ENCODE measurements at regions not wholly inside any gene's neighbourhood (a gene's known extent, or its start where the extent isn't known, plus 50 kb on each side); places are given as distances from the start of the nearest gene placed in this dataset.

GRCh38 chr5:159705948-159706347 lies 210.3 kb upstream of the ADRA1B start:
- no peak for DNase-seq
- ATAC-seq, result no peak
- H3K4me3 ChIP-seq, result no peak overlapping the region
- WGBS, 2 donors, result 94% methylated on average over 3 of the region's 3 CpGs
- TF ChIP-seq, protein P1, sequence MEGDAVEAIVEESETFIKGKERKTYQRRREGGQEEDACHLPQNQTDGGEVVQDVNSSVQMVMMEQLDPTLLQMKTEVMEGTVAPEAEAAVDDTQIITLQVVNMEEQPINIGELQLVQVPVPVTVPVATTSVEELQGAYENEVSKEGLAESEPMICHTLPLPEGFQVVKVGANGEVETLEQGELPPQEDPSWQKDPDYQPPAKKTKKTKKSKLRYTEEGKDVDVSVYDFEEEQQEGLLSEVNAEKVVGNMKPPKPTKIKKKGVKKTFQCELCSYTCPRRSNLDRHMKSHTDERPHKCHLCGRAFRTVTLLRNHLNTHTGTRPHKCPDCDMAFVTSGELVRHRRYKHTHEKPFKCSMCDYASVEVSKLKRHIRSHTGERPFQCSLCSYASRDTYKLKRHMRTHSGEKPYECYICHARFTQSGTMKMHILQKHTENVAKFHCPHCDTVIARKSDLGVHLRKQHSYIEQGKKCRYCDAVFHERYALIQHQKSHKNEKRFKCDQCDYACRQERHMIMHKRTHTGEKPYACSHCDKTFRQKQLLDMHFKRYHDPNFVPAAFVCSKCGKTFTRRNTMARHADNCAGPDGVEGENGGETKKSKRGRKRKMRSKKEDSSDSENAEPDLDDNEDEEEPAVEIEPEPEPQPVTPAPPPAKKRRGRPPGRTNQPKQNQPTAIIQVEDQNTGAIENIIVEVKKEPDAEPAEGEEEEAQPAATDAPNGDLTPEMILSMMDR (IDR thresholded peaks at IDR 0.05), result no peak
- no peaks in the 10 kb centered on the region for H3K4me1 ChIP-seq
- intact Hi-C loops (cut with DNase I), result no loop called here
- peaks cover 0 to 21% (median 0%) of the 10 kb centered on the region in 11 donors for H3K9me3 ChIP-seq
- no peaks in the 10 kb centered on the region for H3K27me3 ChIP-seq
- H3K36me3 ChIP-seq, result no peaks in the 10 kb centered on the region
- no peak overlapping the region for H3K27ac ChIP-seq

GRCh38 chr5:159708090-159708489 lies 208.2 kb upstream of the ADRA1B start:
- no peak for DNase-seq
- Histone ChIP-seq H3K27ac (no peak overlapping the region), H3K9me3 (peaks cover 0 to 21% (median 0%) of the 10 kb centered on the region in 11 donors), H3K27me3 (peaks cover 0 to 3% (median 0%) of the 10 kb centered on the region in 7 donors), H3K4me3 (no peak overlapping the region), H3K36me3 (no peaks in the 10 kb centered on the region), H3K4me1 (no peaks in the 10 kb centered on the region)
- 88 to 89% methylated on average over 3 of the region's 3 CpGs for whole genome bisulfite sequencing, 2 donors
- TF ChIP-seq, protein P1 (IDR thresholded peaks at IDR 0.05), result no peak
- intact Hi-C loops (cut with DNase I), result no loop called here
- no peak for ATAC-seq

- Histone ChIP-seq H3K4me3 (no peak overlapping the region), H3K9me3 (peaks cover 0 to 19% (median 0%) of the 10 kb centered on the region in 11 donors), H3K4me1 (no peaks in the 10 kb centered on the region), H3K36me3 (no peaks in the 10 kb centered on the region), H3K27me3 (peaks cover 0 to 3% (median 0%) of the 10 kb centered on the region in 7 donors), H3K27ac (no peak overlapping the region)
- no peak for ATAC-seq
- intact Hi-C loops (cut with DNase I), result no loop called here
- 36 to 46% methylated on average over 5 of the region's 5 CpGs for WGBS, 2 donors
- DNase-seq, result no peak
- TF ChIP-seq, protein P1 (IDR thresholded peaks at IDR 0.05), result no peak
Observed at GRCh38 chr5:159712672-159713071, 203.6 kb upstream of the ADRA1B start.

- peaks cover 0 to 13% (median 0%) of the 10 kb centered on the region in 11 donors for H3K9me3 ChIP-seq
- ATAC-seq (no peak), DNase-seq (no peak)
- TF ChIP-seq, protein P1 (IDR thresholded peaks at IDR 0.05), result no peak
- H3K27ac ChIP-seq, result no peak overlapping the region
- H3K4me3 ChIP-seq, result no peak overlapping the region
- H3K27me3 ChIP-seq, result peaks cover 0 to 3% (median 0%) of the 10 kb centered on the region in 7 donors
- intact Hi-C loops (cut with DNase I), result no loop called here
- H3K36me3 ChIP-seq, result no peaks in the 10 kb centered on the region
- no peaks in the 10 kb centered on the region for H3K4me1 ChIP-seq
Observed at GRCh38 chr5:159713254-159713653, 203.0 kb upstream of the ADRA1B start.

All from heart right ventricle (tissue), 16 donors.